Astrocyte (in vitro differentiated cells and primary cell): ENCODE measurements at regions not wholly inside any gene's neighbourhood (a gene's known extent, or its start where the extent isn't known, plus 50 kb on each side); places are given as distances from the start of the nearest gene placed in this dataset.

Experiments
- CTCF ChIP-seq: IDR thresholded peaks from 2 replicates; pipeline ENCODE4 v1.5.1; 2011; ENCODE audit warnings: low read depth, mild to moderate bottlenecking, inconsistent platforms, low read length, moderate library complexity; ENCODE audit not compliant: insufficient read depth
- EZH2 ChIP-seq: IDR thresholded peaks from 2 replicates; pipeline ENCODE4 v1.6.1; 2012; ENCODE audit warnings: mild to moderate bottlenecking, low read length, inconsistent platforms; ENCODE audit not compliant: insufficient read depth

DNA sequence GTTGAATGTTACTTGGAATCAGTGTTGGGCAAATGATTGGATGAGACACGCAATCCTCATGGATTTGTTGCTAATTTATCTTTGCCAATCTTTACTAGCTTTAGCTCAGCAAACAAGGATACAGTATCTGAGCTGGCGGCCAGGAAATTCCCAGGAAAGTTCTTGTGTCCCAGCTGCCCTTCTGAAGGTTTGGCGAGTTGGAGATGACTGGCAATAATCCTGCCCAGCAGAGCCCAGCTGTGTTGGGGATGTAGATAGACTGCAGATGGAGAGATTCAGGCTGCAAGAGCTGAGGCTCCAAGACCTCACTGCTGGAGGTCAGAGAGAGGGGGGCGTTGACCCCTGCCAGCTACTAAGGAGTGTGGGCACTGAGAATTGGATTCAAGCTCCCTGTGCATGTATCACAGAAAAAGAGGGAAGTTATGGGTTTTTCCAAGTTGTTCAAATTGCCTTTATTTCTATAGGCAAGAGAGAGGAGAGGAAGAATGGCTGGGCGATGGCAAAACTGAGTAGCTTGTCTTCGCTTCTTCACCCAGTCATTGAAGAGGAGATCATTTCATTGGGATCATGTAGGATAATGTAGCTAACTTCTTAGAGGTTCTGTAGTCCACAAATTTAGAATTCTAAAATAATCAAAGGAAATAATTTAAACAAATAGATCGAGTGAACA is 506.8 kb upstream of the LRATD1 start:
- TF ChIP-seq CTCF (no peak), EZH2 (no peak)
